HG03064 (cell line): ENCODE measurements at regions not wholly inside any gene's neighbourhood (a gene's known extent, or its start where the extent isn't known, plus 50 kb on each side); places are given as distances from the start of the nearest gene placed in this dataset.
"Not testable (repeated sequence)": the region's sequence is repeated elsewhere in the genome, so short reads cannot be mapped to it uniquely, and the experiment has no call there.

Experiments used
- ATAC-seq: cut with Tn5 transposase; IDR thresholded peaks from one replicate; pipeline ENCODE4 v1.9.1; 2021; ENCODE audit warnings: low read depth; ENCODE audit not compliant: unreplicated experiment

DNA sequence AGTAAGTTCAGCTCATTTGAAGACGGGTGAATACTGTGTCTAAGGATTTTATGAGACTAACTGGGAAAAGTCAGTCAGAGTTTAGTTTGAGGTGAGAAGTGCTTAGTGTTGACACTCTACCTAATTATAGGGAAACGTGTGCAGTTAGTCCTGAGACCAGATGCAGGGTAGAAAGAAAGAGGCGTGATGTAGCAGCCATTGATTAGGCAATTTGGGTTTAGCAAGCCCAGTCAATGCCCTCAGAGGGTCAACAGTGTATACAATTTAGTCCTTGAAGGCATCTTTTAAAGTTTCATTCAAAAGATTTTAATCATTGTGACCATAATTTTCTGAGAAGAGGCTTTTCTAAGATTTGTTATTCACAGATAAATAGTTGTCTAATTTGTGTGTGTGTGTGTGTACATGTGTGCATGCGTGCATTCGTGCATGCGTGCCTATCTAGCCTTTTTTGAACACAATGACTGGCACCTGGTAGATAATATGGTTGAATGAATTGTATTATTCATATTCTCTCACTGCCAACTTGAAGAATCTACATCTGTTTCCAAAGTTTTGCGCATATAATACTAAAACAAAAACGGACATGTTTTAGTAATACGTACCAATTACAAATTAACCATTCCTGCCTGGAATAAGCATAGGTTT is 332.9 kb downstream of the SRGAP2C start:
- no peak for ATAC-seq

DNA sequence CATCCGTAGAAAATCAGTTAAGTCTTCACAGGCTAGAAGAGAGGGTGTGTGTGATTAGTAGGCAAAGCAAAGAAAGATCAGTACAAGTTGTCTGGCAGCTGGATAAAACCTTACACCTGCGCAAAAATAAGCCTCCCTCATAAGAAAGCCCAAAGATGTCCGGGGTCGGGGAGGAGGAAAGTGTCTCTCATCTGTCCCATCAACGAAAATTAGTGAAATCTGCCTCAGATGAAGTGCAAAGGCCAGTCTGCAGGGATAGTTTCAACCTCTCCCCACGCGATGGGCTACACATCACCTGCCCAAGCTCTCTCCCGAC is 333.9 kb downstream of the SRGAP2C start:
- no peak for ATAC-seq

DNA sequence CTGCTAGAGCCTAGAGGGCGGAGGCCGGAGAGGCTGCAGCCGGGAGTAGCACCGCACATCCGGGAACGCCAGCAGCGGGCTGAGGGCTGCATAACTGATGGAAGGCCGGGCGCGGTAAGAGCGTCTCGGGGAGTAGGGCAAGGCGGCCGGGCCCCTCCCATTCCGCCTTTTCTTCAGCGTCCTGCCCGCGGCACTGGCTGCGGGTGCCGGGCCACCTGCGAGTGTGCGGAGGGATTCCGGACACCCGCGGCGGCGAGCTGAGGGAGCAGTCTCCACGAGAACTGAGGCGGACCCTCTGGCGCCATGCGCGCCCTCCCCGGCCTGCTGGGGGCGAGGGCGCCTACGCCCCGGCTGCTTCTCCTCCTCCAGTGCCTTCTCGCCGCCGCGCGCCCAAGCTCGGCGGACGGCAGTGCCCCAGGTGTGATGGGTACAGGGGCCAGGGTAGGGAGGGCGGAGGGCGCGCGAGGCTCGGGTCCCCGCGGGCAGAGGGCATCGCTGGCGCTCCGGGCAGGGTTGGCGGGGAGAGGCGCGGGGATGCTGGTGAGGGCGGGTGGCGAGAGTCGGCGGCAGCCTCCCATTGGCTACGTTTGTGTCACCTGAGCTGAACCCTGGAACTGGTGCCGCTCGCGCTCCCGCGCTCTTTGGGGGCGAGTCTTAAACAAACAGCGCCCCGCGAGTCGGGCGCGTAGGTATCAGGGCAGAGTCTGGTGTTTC is 334.4 kb downstream of the SRGAP2C start:
- ATAC-seq, result no peak

GRCh38 chr1:121519756-121520286 is 335.0 kb downstream of the SRGAP2C start:
- not testable (repeated sequence) for ATAC-seq

- ATAC-seq, result no peak
These were observed 337.4 kb downstream of the SRGAP2C start for GRCh38 chr1:121522061-121522759.

DNA sequence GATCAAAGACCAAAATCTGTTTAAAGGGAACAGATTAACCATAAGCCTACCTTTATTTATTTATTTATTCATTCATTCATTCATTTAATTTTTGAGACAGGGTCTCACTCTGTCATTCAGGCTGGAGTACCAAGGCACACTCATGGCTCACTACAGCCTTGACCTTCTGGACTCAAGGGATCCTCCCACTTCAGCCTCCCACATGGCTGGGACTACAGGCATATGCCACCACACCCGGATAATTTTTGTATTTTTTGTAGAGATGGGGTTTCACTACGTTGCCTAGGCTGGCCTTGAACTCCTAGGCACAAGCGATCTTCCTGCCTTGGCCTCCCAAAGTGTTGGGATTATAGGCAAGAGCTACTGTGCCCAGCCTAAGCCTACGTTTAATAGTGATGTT is 338.3 kb downstream of the SRGAP2C start:
- ATAC-seq, result not testable (repeated sequence)

GRCh38 chr1:121525355-121525754 is 340.6 kb downstream of the SRGAP2C start:
- ATAC-seq, result no peak

- ATAC-seq, result not testable (repeated sequence)
These were observed 344.2 kb downstream of the SRGAP2C start for GRCh38 chr1:121528958-121529357.

GRCh38 chr1:121530026-121530425 is 345.3 kb downstream of the SRGAP2C start:
- not testable (repeated sequence) for ATAC-seq

GRCh38 chr1:121531747-121532146 is 347.0 kb downstream of the SRGAP2C start:
- not testable (repeated sequence) for ATAC-seq

- not testable (repeated sequence) for ATAC-seq
These were observed 353.4 kb downstream of the SRGAP2C start for GRCh38 chr1:121538148-121538547.

DNA sequence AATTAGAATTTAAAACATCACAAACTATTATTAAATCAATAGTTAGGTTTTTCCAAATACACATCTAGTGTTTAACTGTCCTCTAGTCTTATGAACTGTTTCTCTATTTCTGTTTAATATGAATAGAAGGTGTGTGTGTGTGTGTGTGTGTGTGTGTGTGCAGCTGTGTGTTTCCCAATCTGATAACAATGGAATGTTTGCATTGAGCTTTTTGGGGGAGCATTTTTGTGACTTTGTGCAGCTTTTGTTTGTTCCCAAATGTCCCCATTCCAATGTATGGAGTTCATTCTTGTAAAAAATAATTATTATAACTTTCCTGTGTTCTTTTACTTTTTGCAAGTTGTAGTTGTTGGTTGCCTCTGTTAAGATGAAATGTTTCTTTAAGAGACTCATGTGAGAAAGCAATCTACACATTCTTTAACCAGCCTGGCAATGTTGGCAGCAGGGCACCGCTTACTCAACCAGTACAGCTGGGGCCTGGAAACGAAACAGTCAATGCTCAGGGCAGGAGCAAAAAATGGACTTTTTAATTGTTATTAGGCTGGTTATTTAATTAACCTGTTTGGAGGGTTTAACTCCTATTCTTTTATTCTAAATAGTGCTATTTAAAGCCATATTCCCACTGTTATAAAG is 354.3 kb downstream of the SRGAP2C start:
- ATAC-seq, result no peak

DNA sequence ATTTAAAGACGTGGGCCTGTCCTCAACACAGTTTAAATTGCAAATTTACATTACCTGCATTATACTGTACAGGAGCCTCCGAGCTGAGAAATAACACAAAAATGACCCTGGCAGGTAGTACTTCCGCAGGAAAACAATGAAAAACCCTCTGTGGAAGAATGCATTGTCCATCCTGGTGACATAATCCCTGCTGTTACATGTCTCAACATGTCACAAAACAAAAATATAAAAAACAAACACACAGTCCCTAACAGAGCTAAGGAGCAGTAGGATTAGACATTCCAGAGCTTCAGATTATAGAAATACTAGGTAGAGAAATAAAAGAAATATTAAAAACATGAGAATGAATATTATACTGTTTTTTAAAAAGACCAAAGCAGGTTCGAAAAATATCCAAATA is 359.2 kb downstream of the SRGAP2C start:
- ATAC-seq, result not testable (repeated sequence)

DNA sequence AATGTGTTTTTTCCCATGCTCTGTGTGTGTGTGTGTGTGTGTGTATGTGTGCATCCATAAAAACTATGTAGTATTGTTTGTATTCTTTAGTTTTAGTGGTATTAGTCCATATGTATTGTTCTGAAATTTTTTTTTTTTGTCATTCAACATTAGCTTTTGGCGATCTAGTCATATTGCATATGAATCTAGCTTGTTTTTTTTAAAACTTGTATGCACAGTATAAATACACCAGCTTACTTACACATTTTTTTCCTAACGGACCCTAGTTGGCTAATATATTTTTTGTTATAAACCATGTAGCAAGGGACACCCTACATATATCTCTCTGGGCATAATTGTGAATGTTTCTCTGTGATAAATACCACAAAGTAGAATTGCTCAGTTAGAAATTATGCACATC is 359.7 kb downstream of the SRGAP2C start:
- no peak for ATAC-seq

DNA sequence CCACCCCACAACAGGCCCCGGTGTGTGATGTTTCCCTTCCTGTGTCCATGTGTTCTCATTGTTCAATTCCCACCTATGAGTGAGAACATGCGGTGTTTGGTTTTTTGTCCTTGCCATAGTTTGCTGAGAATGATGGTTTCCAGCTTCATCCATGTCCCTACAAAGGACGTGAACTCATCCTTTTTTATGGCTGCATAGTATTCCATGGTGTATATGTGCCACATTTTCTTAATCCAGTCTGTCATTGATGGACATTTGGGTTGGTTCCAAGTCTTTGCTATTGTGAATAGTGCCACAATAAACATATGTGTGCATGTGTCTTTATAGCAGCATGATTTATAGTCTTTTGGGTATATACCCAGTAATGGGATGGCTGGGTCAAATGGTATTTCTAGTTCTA is 361.1 kb downstream of the SRGAP2C start:
- not testable (repeated sequence) for ATAC-seq

- ATAC-seq, result no peak
These were observed 362.2 kb downstream of the SRGAP2C start for GRCh38 chr1:121546830-121547591.

- ATAC-seq, result not testable (repeated sequence)
These were observed 363.0 kb downstream of the SRGAP2C start for GRCh38 chr1:121547726-121548125.

DNA sequence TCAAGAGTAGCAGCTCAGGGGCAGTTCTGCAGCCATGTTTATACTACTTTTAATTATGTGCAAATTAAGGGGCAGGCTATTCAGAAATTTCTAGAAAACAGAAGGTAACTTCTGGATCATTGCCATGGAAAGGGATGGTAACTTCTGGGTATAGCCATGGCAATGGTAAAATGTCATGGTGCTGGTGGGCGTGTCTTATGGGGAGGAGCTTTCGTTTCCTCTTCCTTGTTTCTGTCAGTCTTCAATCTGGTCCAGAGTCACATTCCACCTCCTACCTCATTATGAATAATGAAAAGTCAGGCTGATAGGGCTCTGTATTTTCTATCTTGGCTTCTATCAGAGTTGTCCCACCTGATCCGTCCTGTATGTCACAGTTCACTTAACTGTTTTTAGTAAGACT is 366.0 kb downstream of the SRGAP2C start:
- not testable (repeated sequence) for ATAC-seq

- not testable (repeated sequence) for ATAC-seq
These were observed 366.7 kb downstream of the SRGAP2C start for GRCh38 chr1:121551491-121551890.

- not testable (repeated sequence) for ATAC-seq
These were observed 371.8 kb downstream of the SRGAP2C start for GRCh38 chr1:121556560-121556959.
